ENCODE measurements at regions not wholly inside any gene's neighbourhood (a gene's known extent, or its start where the extent isn't known, plus 50 kb on each side); places are given as distances from the start of the nearest gene placed in this dataset.

- no peaks in the 10 kb centered on the region for H3K79me2 ChIP-seq (ENCODE audit: control insufficient read depth, insufficient read depth, low read length)
- WGBS (ENCODE audit: insufficient coverage, insufficient replicate concordance, low lambda C conversion rate, missing lambda C conversion rate) = 19% methylated on average over 3 of the region's 3 CpGs
- POLR2A ChIA-PET = no interaction called here
- SMC1A ChIA-PET (ENCODE audit: uncharacterized antibody, unreplicated experiment) = interaction anchor here (0.5 to 1.5 kb wide), 3 partner anchors 159 to 703 kb away, joined by 3 to 4 read pairs (median 3); no protein-coding TSS in a partner anchor
- no peak overlapping the region for H3K4me2 ChIP-seq (ENCODE audit: control insufficient read depth, insufficient read depth)
- no TSS peak for BruUV-seq (replicated peaks)
- RAD21 ChIA-PET (ENCODE audit: unreplicated experiment) = no interaction called here
- FAIRE-seq (no peak), ATAC-seq (peak; percentile 53), DNase-seq (ENCODE audit: low read depth, low spot score) (no peak)
- no peaks in the 10 kb centered on the region for H3K4me1 ChIP-seq (ENCODE audit: control insufficient read depth, insufficient read depth, low read length)
- no peak overlapping the region for H3K9ac ChIP-seq (ENCODE audit: control insufficient read depth, insufficient read depth, low read length)
- intact Hi-C loops (cut with micrococcal nuclease; ENCODE audit: unreplicated experiment) = no loop called here
- in situ Hi-C loops (cut with MboI) = no loop called here
- no peak overlapping the region for H2AFZ ChIP-seq (ENCODE audit: control insufficient read depth, low read depth, low read length)
- H3K9me3 ChIP-seq (replicated peaks; ENCODE audit: control insufficient read depth, insufficient read depth, low read length) = no peaks in the 10 kb centered on the region
- H3K36me3 ChIP-seq (ENCODE audit: control insufficient read depth in 2 of 2, insufficient read depth in 2 of 2, low read length in 1 of 2) = no peaks in the 10 kb centered on the region
- CTCF ChIA-PET = no interaction called here
- H4K20me1 ChIP-seq (ENCODE audit: control insufficient read depth, insufficient read depth) = no peaks in the 10 kb centered on the region
- no peaks in the 10 kb centered on the region; a peak in 1 of 4 replicates for H3K27me3 ChIP-seq (replicated peaks in 1 of 2; ENCODE audit: control insufficient read depth in 2 of 2, insufficient read depth in 2 of 2, low read length in 1 of 2)
- H3K27ac ChIP-seq (ENCODE audit: control insufficient read depth, insufficient read depth) = no peak overlapping the region
- no peak overlapping the region for H3K4me3 ChIP-seq
- peak; percentile 18; the same call in 1 of the 2 replicates for TF ChIP-seq JUNB (IDR thresholded peaks at IDR 0.05)
- no peak for TF ChIP-seq NFYA (IDR thresholded peaks at IDR 0.05; ENCODE audit: borderline replicate concordance, low read depth, low read length)
- no peak for TF ChIP-seq MEF2A (IDR thresholded peaks at IDR 0.05; ENCODE audit: insufficient read depth, low read depth, low read length)
- no peak for TF ChIP-seq ZBED1 (IDR thresholded peaks at IDR 0.05; ENCODE audit: borderline replicate concordance)
These were observed 408.4 kb upstream of the JARID2 start for GRCh38 chr6:14837435-14837834.

DNA sequence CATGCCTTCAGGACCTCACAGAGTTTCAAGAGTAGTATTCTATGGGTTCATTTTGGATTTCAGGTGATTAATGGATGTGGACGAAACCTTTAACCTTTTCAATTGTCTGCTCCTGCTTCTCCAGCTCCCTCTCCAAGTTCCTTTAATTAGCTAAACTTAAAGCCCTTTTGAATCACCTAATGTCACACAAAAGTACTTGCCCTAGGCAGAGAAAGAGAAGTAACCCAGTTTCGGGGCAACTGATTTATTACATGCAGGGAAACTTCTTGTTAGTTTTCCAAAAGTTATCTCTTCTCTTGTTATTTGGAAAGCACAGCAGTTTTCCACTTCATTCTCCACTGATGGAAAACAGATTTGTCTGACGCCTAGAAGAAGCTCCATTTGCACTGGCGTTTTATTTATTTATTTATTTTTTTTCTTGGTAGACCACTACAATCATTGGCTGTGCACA, 407.7 kb upstream of the JARID2 start:
- no peak overlapping the region for H3K4me3 ChIP-seq
- CTCF ChIA-PET = no interaction called here
- 32% methylated on average over 4 of the region's 4 CpGs for WGBS (ENCODE audit: insufficient coverage, insufficient replicate concordance, low lambda C conversion rate, missing lambda C conversion rate)
- POLR2A ChIA-PET = no interaction called here
- H3K4me2 ChIP-seq (ENCODE audit: control insufficient read depth, insufficient read depth) = no peak overlapping the region
- no peak overlapping the region for H3K9ac ChIP-seq (ENCODE audit: control insufficient read depth, insufficient read depth, low read length)
- in situ Hi-C loops (cut with MboI) (no loop called here), intact Hi-C loops (cut with micrococcal nuclease; ENCODE audit: unreplicated experiment) (no loop called here)
- no peaks in the 10 kb centered on the region for H3K4me1 ChIP-seq (ENCODE audit: control insufficient read depth, insufficient read depth, low read length)
- no peaks in the 10 kb centered on the region for H4K20me1 ChIP-seq (ENCODE audit: control insufficient read depth, insufficient read depth)
- ATAC-seq (no peak), DNase-seq (ENCODE audit: low read depth, low spot score) (no peak), FAIRE-seq (peak; percentile 61)
- no peaks in the 10 kb centered on the region for H3K36me3 ChIP-seq (ENCODE audit: control insufficient read depth in 2 of 2, insufficient read depth in 2 of 2, low read length in 1 of 2)
- H3K27me3 ChIP-seq (replicated peaks in 1 of 2; ENCODE audit: control insufficient read depth in 2 of 2, insufficient read depth in 2 of 2, low read length in 1 of 2) = no peaks in the 10 kb centered on the region; a peak in 1 of 4 replicates
- SMC1A ChIA-PET (ENCODE audit: uncharacterized antibody, unreplicated experiment) = interaction anchor here (0.5 to 1.5 kb wide), 4 partner anchors 120 to 702 kb away, joined by 3 to 4 read pairs (median 3); no protein-coding TSS in a partner anchor
- H3K79me2 ChIP-seq (ENCODE audit: control insufficient read depth, insufficient read depth, low read length) = no peaks in the 10 kb centered on the region
- no TSS peak for BruUV-seq (replicated peaks)
- H3K27ac ChIP-seq (ENCODE audit: control insufficient read depth, insufficient read depth) = no peak overlapping the region
- RAD21 ChIA-PET (ENCODE audit: unreplicated experiment) = no interaction called here
- no peak overlapping the region for H2AFZ ChIP-seq (ENCODE audit: control insufficient read depth, low read depth, low read length)
- no peaks in the 10 kb centered on the region for H3K9me3 ChIP-seq (replicated peaks; ENCODE audit: control insufficient read depth, insufficient read depth, low read length)
- TF ChIP-seq FOXK2 (IDR thresholded peaks at IDR 0.05) (no peak), IKZF1 (conservative IDR thresholded peaks at IDR 0.05) (no peak), TAF1 (IDR thresholded peaks at IDR 0.05; ENCODE audit: borderline replicate concordance, low read depth, low read length) (no peak), ZNF622 (IDR thresholded peaks at IDR 0.05) (no peak), POLR2A (IDR thresholded peaks at IDR 0.05; ENCODE audit: low read depth, low read length) (no peak), ZBTB4 (CRISPR knock-in tag; IDR thresholded peaks at IDR 0.05) (no peak), E2F4 (IDR thresholded peaks at IDR 0.05; ENCODE audit: low read depth, low read length) (no peak), WRNIP1 (IDR thresholded peaks at IDR 0.05; ENCODE audit: borderline replicate concordance, low read depth, low read length) (no peak), SUZ12 (IDR thresholded peaks at IDR 0.05; ENCODE audit: unreplicated experiment) (no peak)

Measured in GM12878 (cell line).